Keratinocyte (primary cell): ENCODE measurements at regions not wholly inside any gene's neighbourhood (a gene's known extent, or its start where the extent isn't known, plus 50 kb on each side); places are given as distances from the start of the nearest gene placed in this dataset.

Experiments
- DNase-seq: peaks from one replicate; pipeline ENCODE4 v3.0.0-alpha.2; 2011; ENCODE audit warnings: low read depth, missing footprints, low spot score
- FAIRE-seq: peaks from 2 replicates; lab custom pipeline; 2011; peaks lifted over from hg19 to GRCh38; lab: Jason Lieb, UNC
- H2AFZ ChIP-seq: 2 replicates; pipeline ENCODE4 v1.6.0; 2012; ENCODE audit warnings: low read length, control low read depth, inconsistent platforms; ENCODE audit not compliant: control insufficient read depth
- H3K27ac ChIP-seq: 2 replicates; pipeline ENCODE4 v1.5.1; 2011; ENCODE audit warnings: low read length; ENCODE audit not compliant: control insufficient read depth, insufficient read depth
- H3K27me3 ChIP-seq: 3 replicates; pipeline ENCODE4 v1.6.0; 2011; ENCODE audit warnings: low read length; ENCODE audit not compliant: control insufficient read depth, insufficient read depth; ENCODE audit errors: extremely low read depth
- H3K36me3 ChIP-seq, 2 experiments: 2 replicates in 1 of 2; 3 replicates in 1 of 2; pipeline ENCODE4 v1.5.1; 2011; ENCODE audit warnings: low read length in 2 of 2, mild to moderate bottlenecking in 1 of 2; ENCODE audit not compliant: control insufficient read depth in 2 of 2, insufficient read depth in 2 of 2; ENCODE audit errors: extremely low read depth in 1 of 2
- H3K4me1 ChIP-seq: 3 replicates; pipeline ENCODE4 v1.5.1; 2011; ENCODE audit warnings: low read length; ENCODE audit not compliant: control insufficient read depth, insufficient read depth; ENCODE audit errors: extremely low read depth
- H3K4me2 ChIP-seq: 3 replicates; pipeline ENCODE4 v1.6.0; 2011; ENCODE audit warnings: low read depth, low read length; ENCODE audit not compliant: control insufficient read depth, insufficient read depth; ENCODE audit errors: extremely low read depth
- H3K4me3 ChIP-seq, 3 experiments: fragments of 200-600 bp in 1 of 3; sonication (generic) in 1 of 3; 2 replicates in 2 of 3; 3 replicates in 1 of 3; pipeline ENCODE4 v1.5.1; 2011 to 2016; ENCODE audit warnings: low read length in 3 of 3, mild to moderate bottlenecking in 3 of 3, control low read depth in 2 of 3, inconsistent platforms in 1 of 3, low read depth in 1 of 3, mixed read lengths in 1 of 3, mixed run types in 1 of 3, moderate library complexity in 1 of 3; ENCODE audit not compliant: control insufficient read depth in 2 of 3, insufficient read depth in 2 of 3; ENCODE audit errors: extremely low read depth in 1 of 3
- H3K79me2 ChIP-seq: 2 replicates; pipeline ENCODE4 v1.6.0; 2012; ENCODE audit warnings: low read length; ENCODE audit not compliant: control insufficient read depth, insufficient read depth
- H3K9ac ChIP-seq: 3 replicates; pipeline ENCODE4 v1.6.0; 2011; ENCODE audit warnings: low read length; ENCODE audit not compliant: control insufficient read depth, insufficient read depth; ENCODE audit errors: extremely low read depth
- H3K9me1 ChIP-seq: 3 replicates; pipeline ENCODE4 v1.6.0; 2011; ENCODE audit warnings: low read length; ENCODE audit not compliant: control insufficient read depth, insufficient read depth; ENCODE audit errors: extremely low read depth
- H3K9me3 ChIP-seq: 2 replicates; pipeline ENCODE4 v1.5.1; 2012; ENCODE audit warnings: low read depth, low read length; ENCODE audit not compliant: control insufficient read depth
- H4K20me1 ChIP-seq: 3 replicates; pipeline ENCODE4 v1.6.0; 2011; ENCODE audit warnings: low read length; ENCODE audit not compliant: control insufficient read depth, insufficient read depth; ENCODE audit errors: extremely low read depth
- CTCF ChIP-seq, 3 experiments: IDR thresholded peaks in 1 of 3; conservative IDR thresholded peaks in 1 of 3; optimal IDR thresholded peaks in 1 of 3; 2 replicates in 2 of 3; 3 replicates in 1 of 3; pipeline versions ENCODE3 to v1.5.1; 2011; ENCODE audit warnings: low read length in 3 of 3, mild to moderate bottlenecking in 3 of 3, moderate library complexity in 2 of 3, control low read depth in 1 of 3, inconsistent platforms in 1 of 3; ENCODE audit not compliant: insufficient read depth in 2 of 3; ENCODE audit errors: extremely low read depth in 1 of 3
- EZH2 ChIP-seq: IDR thresholded peaks from one replicate; pipeline ENCODE4 v1.6.1; 2012; ENCODE audit warnings: inconsistent platforms, mild to moderate bottlenecking, low read length, moderate library complexity
- dilution Hi-C: fragments of 300-500 bp; cut with MboI; formaldehyde crosslinking; loops from one replicate; pipeline ENCODE4 v1.7.0; 2020; ENCODE audit warnings: low sequenced_read_pairs; ENCODE audit not compliant: extremely low pct_ligation_motif_present

- FAIRE-seq (no peak), DNase-seq (no peak)
- dilution Hi-C loops = no loop called here
- Histone ChIP-seq H3K27ac (no peak overlapping the region), H3K9ac (no peak overlapping the region), H3K36me3 (no peaks in the 10 kb centered on the region), H3K79me2 (no peaks in the 10 kb centered on the region), H3K4me2 (no peak overlapping the region), H3K9me3 (no peaks in the 10 kb centered on the region), H4K20me1 (no peaks in the 10 kb centered on the region), H3K27me3 (no peaks in the 10 kb centered on the region), H3K9me1 (no peaks in the 10 kb centered on the region), H2AFZ (no peak overlapping the region), H3K4me3 (no peak overlapping the region), H3K4me1 (no peaks in the 10 kb centered on the region)
- no peak for TF ChIP-seq CTCF (optimal IDR thresholded peaks at IDR 0.05 in 1 of 3, IDR thresholded peaks at IDR 0.05 in 1 of 3, conservative IDR thresholded peaks at IDR 0.05 in 1 of 3; ENCODE audit: extremely low read depth in 1 of 3, insufficient read depth in 2 of 3, low read length in 3 of 3)
Measured at GRCh38 chr2:175662335-175662734, 339.7 kb downstream of the LNPK start.

GRCh38 chr2:175648577-175649063 is 353.4 kb downstream of the LNPK start:
- Histone ChIP-seq H3K9me3 (no peaks in the 10 kb centered on the region), H3K36me3 (no peaks in the 10 kb centered on the region), H2AFZ (no peak overlapping the region), H3K9ac (no peak overlapping the region), H3K4me3 (no peak overlapping the region), H3K4me1 (no peaks in the 10 kb centered on the region), H3K4me2 (no peak overlapping the region), H3K79me2 (no peaks in the 10 kb centered on the region), H3K9me1 (no peaks in the 10 kb centered on the region), H3K27me3 (no peaks in the 10 kb centered on the region), H4K20me1 (no peaks in the 10 kb centered on the region), H3K27ac (no peak overlapping the region)
- FAIRE-seq (no peak), DNase-seq (no peak)
- dilution Hi-C loops = no loop called here
- TF ChIP-seq CTCF (optimal IDR thresholded peaks at IDR 0.05 in 1 of 3, IDR thresholded peaks at IDR 0.05 in 1 of 3, conservative IDR thresholded peaks at IDR 0.05 in 1 of 3; ENCODE audit: extremely low read depth in 1 of 3, insufficient read depth in 2 of 3, low read length in 3 of 3) = no peak
- TF ChIP-seq EZH2 = no peak
